ENCODE measurements at regions not wholly inside any gene's neighbourhood (a gene's known extent, or its start where the extent isn't known, plus 50 kb on each side); places are given as distances from the start of the nearest gene placed in this dataset.

GRCh38 chrX:93468075-93468474 lies 205.3 kb downstream of the NAP1L3 start:
- H3K4me3 ChIP-seq (ENCODE audit: low read length) = no peak overlapping the region
- no peak for DNase-seq
- no peak overlapping the region for H2AFZ ChIP-seq (ENCODE audit: low read length)
- no peak overlapping the region for H3K9ac ChIP-seq (ENCODE audit: low read length)
- H3K27ac ChIP-seq (ENCODE audit: low read length) = no peak overlapping the region
- no peaks in the 10 kb centered on the region for H3K9me2 ChIP-seq (replicated peaks; ENCODE audit: insufficient read depth, low read length)
- no peaks in the 10 kb centered on the region for H3F3A ChIP-seq (ENCODE audit: insufficient read depth, low read length)
- no peak overlapping the region for H3K4me2 ChIP-seq (ENCODE audit: low read depth, low read length)
- no peaks in the 10 kb centered on the region for H3K4me1 ChIP-seq (ENCODE audit: low read length)
- TF ChIP-seq, protein P1, sequence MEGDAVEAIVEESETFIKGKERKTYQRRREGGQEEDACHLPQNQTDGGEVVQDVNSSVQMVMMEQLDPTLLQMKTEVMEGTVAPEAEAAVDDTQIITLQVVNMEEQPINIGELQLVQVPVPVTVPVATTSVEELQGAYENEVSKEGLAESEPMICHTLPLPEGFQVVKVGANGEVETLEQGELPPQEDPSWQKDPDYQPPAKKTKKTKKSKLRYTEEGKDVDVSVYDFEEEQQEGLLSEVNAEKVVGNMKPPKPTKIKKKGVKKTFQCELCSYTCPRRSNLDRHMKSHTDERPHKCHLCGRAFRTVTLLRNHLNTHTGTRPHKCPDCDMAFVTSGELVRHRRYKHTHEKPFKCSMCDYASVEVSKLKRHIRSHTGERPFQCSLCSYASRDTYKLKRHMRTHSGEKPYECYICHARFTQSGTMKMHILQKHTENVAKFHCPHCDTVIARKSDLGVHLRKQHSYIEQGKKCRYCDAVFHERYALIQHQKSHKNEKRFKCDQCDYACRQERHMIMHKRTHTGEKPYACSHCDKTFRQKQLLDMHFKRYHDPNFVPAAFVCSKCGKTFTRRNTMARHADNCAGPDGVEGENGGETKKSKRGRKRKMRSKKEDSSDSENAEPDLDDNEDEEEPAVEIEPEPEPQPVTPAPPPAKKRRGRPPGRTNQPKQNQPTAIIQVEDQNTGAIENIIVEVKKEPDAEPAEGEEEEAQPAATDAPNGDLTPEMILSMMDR (IDR thresholded peaks at IDR 0.05; ENCODE audit: low read length) = no peak
- TF ChIP-seq EZH2 (optimal IDR thresholded peaks at IDR 0.05; ENCODE audit: low read depth, low read length) = no peak
- TF ChIP-seq EZH2phosphoT487 (IDR thresholded peaks at IDR 0.05; ENCODE audit: low read length) = no peak
- no peaks in the 10 kb centered on the region for H3K27me3 ChIP-seq (replicated peaks; ENCODE audit: insufficient read depth, low read length)
- H3K9me3 ChIP-seq (replicated peaks; ENCODE audit: insufficient read depth, low read length) = no peaks in the 10 kb centered on the region
- no peaks in the 10 kb centered on the region for H3K36me3 ChIP-seq (replicated peaks; ENCODE audit: insufficient read depth, low read length)
- no peaks in the 10 kb centered on the region for H3K79me2 ChIP-seq (ENCODE audit: low read length)
- H4K20me1 ChIP-seq (ENCODE audit: insufficient read depth, low read length) = no peaks in the 10 kb centered on the region

GRCh38 chrX:93466383-93466782 lies 207.0 kb downstream of the NAP1L3 start:
- no peak overlapping the region for H2AFZ ChIP-seq (ENCODE audit: low read length)
- H3K27me3 ChIP-seq (replicated peaks; ENCODE audit: insufficient read depth, low read length) = no peaks in the 10 kb centered on the region
- no peak overlapping the region for H3K4me3 ChIP-seq (ENCODE audit: low read length)
- no peaks in the 10 kb centered on the region for H3K4me1 ChIP-seq (ENCODE audit: low read length)
- no peaks in the 10 kb centered on the region for H3F3A ChIP-seq (ENCODE audit: insufficient read depth, low read length)
- H3K9me3 ChIP-seq (replicated peaks; ENCODE audit: insufficient read depth, low read length) = no peaks in the 10 kb centered on the region
- no peak overlapping the region for H3K4me2 ChIP-seq (ENCODE audit: low read depth, low read length)
- no peaks in the 10 kb centered on the region for H3K9me2 ChIP-seq (replicated peaks; ENCODE audit: insufficient read depth, low read length)
- H4K20me1 ChIP-seq (ENCODE audit: insufficient read depth, low read length) = no peaks in the 10 kb centered on the region
- TF ChIP-seq, protein P1 (IDR thresholded peaks at IDR 0.05; ENCODE audit: low read length) = no peak
- TF ChIP-seq EZH2phosphoT487 (IDR thresholded peaks at IDR 0.05; ENCODE audit: low read length) (no peak), EZH2 (optimal IDR thresholded peaks at IDR 0.05; ENCODE audit: low read depth, low read length) (no peak)
- no peak for DNase-seq
- H3K79me2 ChIP-seq (ENCODE audit: low read length) = no peaks in the 10 kb centered on the region
- H3K9ac ChIP-seq (ENCODE audit: low read length) = no peak overlapping the region
- no peak overlapping the region for H3K27ac ChIP-seq (ENCODE audit: low read length)
- H3K36me3 ChIP-seq (replicated peaks; ENCODE audit: insufficient read depth, low read length) = no peaks in the 10 kb centered on the region

DNA sequence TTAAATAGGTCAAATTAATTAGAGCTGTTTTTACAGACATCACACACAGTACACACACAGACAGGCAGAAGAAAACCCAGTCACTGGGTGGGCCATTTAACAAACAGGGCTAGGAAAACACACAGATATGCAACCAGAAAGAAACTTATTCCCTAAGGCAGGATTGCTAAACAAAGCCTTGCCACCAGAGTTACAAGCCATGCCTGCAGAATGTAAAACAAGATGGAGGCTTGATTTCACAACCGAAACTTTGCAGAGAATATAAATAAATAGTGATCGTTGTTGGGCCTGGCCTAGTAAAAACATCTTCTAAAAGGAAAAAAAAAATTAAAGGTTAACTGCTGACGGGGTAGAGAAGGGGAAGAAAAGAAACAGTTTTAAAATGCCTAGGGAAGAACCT lies 212.3 kb downstream of the NAP1L3 start:
- TF ChIP-seq EZH2 (optimal IDR thresholded peaks at IDR 0.05; ENCODE audit: low read depth, low read length) (no peak), EZH2phosphoT487 (IDR thresholded peaks at IDR 0.05; ENCODE audit: low read length) (no peak)
- TF ChIP-seq, protein P1 (IDR thresholded peaks at IDR 0.05; ENCODE audit: low read length) = no peak
- no peaks in the 10 kb centered on the region for H3K9me3 ChIP-seq (replicated peaks; ENCODE audit: insufficient read depth, low read length)
- H3K9ac ChIP-seq (ENCODE audit: low read length) = no peak overlapping the region
- H3F3A ChIP-seq (ENCODE audit: insufficient read depth, low read length) = no peaks in the 10 kb centered on the region
- H3K4me3 ChIP-seq (ENCODE audit: low read length) = no peak overlapping the region
- H2AFZ ChIP-seq (ENCODE audit: low read length) = no peak overlapping the region
- no peaks in the 10 kb centered on the region for H3K27me3 ChIP-seq (replicated peaks; ENCODE audit: insufficient read depth, low read length)
- no peaks in the 10 kb centered on the region for H4K20me1 ChIP-seq (ENCODE audit: insufficient read depth, low read length)
- no peak overlapping the region for H3K4me2 ChIP-seq (ENCODE audit: low read depth, low read length)
- H3K79me2 ChIP-seq (ENCODE audit: low read length) = no peaks in the 10 kb centered on the region
- H3K4me1 ChIP-seq (ENCODE audit: low read length) = no peaks in the 10 kb centered on the region
- no peaks in the 10 kb centered on the region for H3K36me3 ChIP-seq (replicated peaks; ENCODE audit: insufficient read depth, low read length)
- no peaks in the 10 kb centered on the region for H3K9me2 ChIP-seq (replicated peaks; ENCODE audit: insufficient read depth, low read length)
- DNase-seq = no peak
- H3K27ac ChIP-seq (ENCODE audit: low read length) = no peak overlapping the region
